ENCODE measurements at regions not wholly inside any gene's neighbourhood (a gene's known extent, or its start where the extent isn't known, plus 50 kb on each side); places are given as distances from the start of the nearest gene placed in this dataset.

- H3K4me1 Mint-ChIP-seq (ENCODE audit: low read depth): peaks cover 2% of the 10 kb centered on the region
- H3K27me3 Mint-ChIP-seq: peaks cover under 1% of the 10 kb centered on the region
- intact Hi-C loops (cut with micrococcal nuclease): no loop called here
- H3K4me3 Mint-ChIP-seq: no peak overlapping the region
- CTCF ChIA-PET: no interaction called here
- TF ChIP-seq CTCF (IDR thresholded peaks at IDR 0.05): no peak
- POLR2A ChIA-PET: no interaction called here
- H3K36me3 Mint-ChIP-seq (ENCODE audit: low read depth): no peaks in the 10 kb centered on the region
- no peak for ATAC-seq
- H3K9me3 Mint-ChIP-seq: no peaks in the 10 kb centered on the region
- H3K27ac Mint-ChIP-seq: no peak overlapping the region
- DNase-seq: no peak
Measured at GRCh38 chr6:134684423-134684795, 265.5 kb downstream of the ALDH8A1 start.

GRCh38 chr6:134683783-134684422, 266.0 kb downstream of the ALDH8A1 start:
- TF ChIP-seq CTCF (IDR thresholded peaks at IDR 0.05): no peak
- Mint-ChIP-seq H3K27me3 (no peaks in the 10 kb centered on the region), H3K9me3 (no peaks in the 10 kb centered on the region), H3K27ac (no peak overlapping the region), H3K4me3 (no peak overlapping the region), H3K4me1 (ENCODE audit: low read depth) (peaks cover 2% of the 10 kb centered on the region), H3K36me3 (ENCODE audit: low read depth) (no peaks in the 10 kb centered on the region)
- DNase-seq (no peak), ATAC-seq (no peak)
- POLR2A ChIA-PET: no interaction called here
- CTCF ChIA-PET: no interaction called here
- intact Hi-C loops (cut with micrococcal nuclease): no loop called here

- POLR2A ChIA-PET: no interaction called here
Measured at GRCh38 chr6:134680433-134680832, 269.5 kb downstream of the ALDH8A1 start.

GRCh38 chr6:134680021-134680420, 269.9 kb downstream of the ALDH8A1 start:
- H3K27me3 Mint-ChIP-seq: no peaks in the 10 kb centered on the region
- H3K27ac Mint-ChIP-seq: no peak overlapping the region

More at GRCh38 chr6:134680433-134680832, 269.5 kb downstream of the ALDH8A1 start:
- CTCF ChIA-PET: no interaction called here
- intact Hi-C loops (cut with micrococcal nuclease): no loop called here
- Mint-ChIP-seq H3K27ac (no peak overlapping the region), H3K4me3 (no peak overlapping the region), H3K9me3 (no peaks in the 10 kb centered on the region), H3K27me3 (no peaks in the 10 kb centered on the region), H3K36me3 (ENCODE audit: low read depth) (no peaks in the 10 kb centered on the region), H3K4me1 (ENCODE audit: low read depth) (peaks cover 2% of the 10 kb centered on the region)
- TF ChIP-seq CTCF (IDR thresholded peaks at IDR 0.05): no peak
- DNase-seq (no peak), ATAC-seq (no peak)

GRCh38 chr6:134678436-134678889, 271.4 kb downstream of the ALDH8A1 start:
- H3K4me3 Mint-ChIP-seq: no peak overlapping the region
- DNase-seq: no peak

More at GRCh38 chr6:134680021-134680420, 269.9 kb downstream of the ALDH8A1 start:
- intact Hi-C loops (cut with micrococcal nuclease): no loop called here
- CTCF ChIA-PET: no interaction called here
- DNase-seq (no peak), ATAC-seq (no peak)
- TF ChIP-seq CTCF (IDR thresholded peaks at IDR 0.05): no peak
- Mint-ChIP-seq H3K36me3 (ENCODE audit: low read depth) (no peaks in the 10 kb centered on the region), H3K9me3 (no peaks in the 10 kb centered on the region), H3K4me3 (no peak overlapping the region), H3K4me1 (ENCODE audit: low read depth) (peaks cover 2% of the 10 kb centered on the region)
- POLR2A ChIA-PET: no interaction called here

More at GRCh38 chr6:134678436-134678889, 271.4 kb downstream of the ALDH8A1 start:
- no peaks in the 10 kb centered on the region for H3K36me3 Mint-ChIP-seq (ENCODE audit: low read depth)
- H3K4me1 Mint-ChIP-seq (ENCODE audit: low read depth): peaks cover 2% of the 10 kb centered on the region
- no peaks in the 10 kb centered on the region for H3K27me3 Mint-ChIP-seq
- no peak overlapping the region for H3K27ac Mint-ChIP-seq
- ChIA-PET POLR2A (no interaction called here), CTCF (no interaction called here)
- ATAC-seq: no peak
- no peak for TF ChIP-seq CTCF (IDR thresholded peaks at IDR 0.05)
- intact Hi-C loops (cut with micrococcal nuclease): no loop called here
- no peaks in the 10 kb centered on the region for H3K9me3 Mint-ChIP-seq
